SW480 (cell line): ENCODE measurements at regions not wholly inside any gene's neighbourhood (a gene's known extent, or its start where the extent isn't known, plus 50 kb on each side); places are given as distances from the start of the nearest gene placed in this dataset.
"Not testable (repeated sequence)": the region's sequence is repeated elsewhere in the genome, so short reads cannot be mapped to it uniquely, and the experiment has no call there.

ENCODE experiments used
- DNase-seq: peaks from one replicate; pipeline ENCODE4 v3.0.0-alpha.2; 2016; ENCODE audit warnings: low spot score

GRCh38 chr17:26731005-26731921 lies 562.7 kb upstream of the WSB1 start:
- DNase-seq: no peak

GRCh38 chr17:26731926-26732325 lies 562.0 kb upstream of the WSB1 start:
- DNase-seq: not testable (repeated sequence)

GRCh38 chr17:26734775-26735174 lies 559.1 kb upstream of the WSB1 start:
- DNase-seq: not testable (repeated sequence)

- not testable (repeated sequence) for DNase-seq
Observed at GRCh38 chr17:26735977-26736376, 557.9 kb upstream of the WSB1 start.

- DNase-seq: no peak
Observed at GRCh38 chr17:26765860-26766709, 527.8 kb upstream of the WSB1 start.

- no peak for DNase-seq
Observed at GRCh38 chr17:26766743-26767142, 527.2 kb upstream of the WSB1 start.

- DNase-seq: no peak
Observed at GRCh38 chr17:26773189-26774188, 520.4 kb upstream of the WSB1 start.

GRCh38 chr17:26774291-26775218 lies 519.4 kb upstream of the WSB1 start:
- no peak for DNase-seq

GRCh38 chr17:26775219-26775822 lies 518.6 kb upstream of the WSB1 start:
- no peak for DNase-seq

GRCh38 chr17:26780187-26780814 lies 513.6 kb upstream of the WSB1 start:
- not testable (repeated sequence) for DNase-seq

- DNase-seq: no peak
Observed at GRCh38 chr17:26782153-26782552, 511.8 kb upstream of the WSB1 start.

GRCh38 chr17:26792486-26792885 lies 501.4 kb upstream of the WSB1 start:
- peak; percentile 23 for DNase-seq

GRCh38 chr17:26807024-26807423 lies 486.9 kb upstream of the WSB1 start:
- no peak for DNase-seq

GRCh38 chr17:26809033-26809432 lies 484.9 kb upstream of the WSB1 start:
- DNase-seq: no peak

GRCh38 chr17:26818736-26819135 lies 475.2 kb upstream of the WSB1 start:
- no peak for DNase-seq
